HCT116 (cell line): ENCODE measurements at regions not wholly inside any gene's neighbourhood (a gene's known extent, or its start where the extent isn't known, plus 50 kb on each side); places are given as distances from the start of the nearest gene placed in this dataset.

Experiments used
- ATAC-seq: fragments of 200-7000 bp; cut with Tn5 transposase; 2 replicates; pipeline ENCODE4 v1.9.1; 2020; ENCODE audit warnings: mild to moderate bottlenecking, moderate library complexity
- BruUV-seq: library from RNA; stranded (reverse); fragments of 400-500 nt; replicated peaks from 2 replicates; lab custom pipeline; 2021; lab: Mats Ljungman, UMichigan
- CTCF ChIA-PET: fragments of 300-600 bp; sonication (Branson Sonifier 250); formaldehyde crosslinking; loops from one replicate; lab custom pipeline; 2021; ENCODE audit warnings: antibody characterized with exemption; lab: Charles Lee
- POLR2A ChIA-PET: fragments of 300-600, 350-600 bp; sonication (Branson Sonifier 250); formaldehyde crosslinking; loops from one replicate; lab custom pipeline; 2021; ENCODE audit warnings: antibody characterized with exemption; lab: Charles Lee
- RAD21 ChIA-PET, 2 experiments: fragments of 300-600 bp; sonication (Branson Sonifier 250); formaldehyde crosslinking; loops; one replicate each; lab custom pipeline; 2023; ENCODE audit warnings: low total read pairs in 2 of 2; ENCODE audit not compliant: uncharacterized antibody in 2 of 2, unreplicated experiment in 2 of 2, low non-redundant PET in 1 of 2; lab: Charles Lee
- DNase-seq: peaks from one replicate; pipeline ENCODE4 v3.0.0-alpha.2; 2010; ENCODE audit warnings: low read depth, low spot score
- H2AFZ ChIP-seq: fragments of 200-600 bp; shearing (Covaris generic), sonication (generic); 2 replicates; pipeline ENCODE4 v1.6.1; 2017; ENCODE audit warnings: low read depth, mixed run types, mixed read lengths, antibody characterized with exemption, low read length; ENCODE audit not compliant: poor library complexity, severe bottlenecking
- H3K27ac ChIP-seq: 2 replicates; pipeline ENCODE4 v1.5.1; 2012; ENCODE audit warnings: low read depth, low read length
- H3K27me3 ChIP-seq: fragments of 200-600 bp; sonication (generic); 2 replicates; pipeline ENCODE4 v1.6.1; 2016; ENCODE audit warnings: mixed run types, low read length, mixed read lengths; ENCODE audit not compliant: insufficient read depth
- H3K36me3 ChIP-seq, 2 experiments: fragments of 200-500 bp in 1 of 2; fragments of 200-600 bp in 1 of 2; sonication (Bioruptor generic) in 1 of 2; sonication (generic) in 1 of 2; 2 replicates each; pipeline versions ENCODE4 v1.5.1 to v1.6.1; 2014 to 2016; ENCODE audit warnings: low read length in 2 of 2, inconsistent platforms in 1 of 2, mixed read lengths in 1 of 2, mixed run types in 1 of 2; ENCODE audit not compliant: insufficient read depth in 2 of 2, control insufficient read depth in 1 of 2
- H3K4me1 ChIP-seq, 2 experiments: fragments of 200-600 bp in 1 of 2; sonication (generic) in 1 of 2; 2 replicates each; pipeline versions ENCODE4 v1.5.1 to v1.6.1; 2012 to 2017; ENCODE audit warnings: low read length in 2 of 2, inconsistent platforms in 1 of 2, mild to moderate bottlenecking in 1 of 2, mixed read lengths in 1 of 2, mixed run types in 1 of 2, moderate library complexity in 1 of 2; ENCODE audit not compliant: insufficient read depth in 2 of 2, control insufficient read depth in 1 of 2
- H3K4me2 ChIP-seq: fragments of 200-600 bp; sonication (generic); 2 replicates; pipeline ENCODE4 v1.6.1; 2017; ENCODE audit warnings: mixed run types, low read length, mixed read lengths
- H3K4me3 ChIP-seq, 2 experiments: fragments of 200-600 bp in 1 of 2; sonication (generic) in 1 of 2; replicated peaks in 1 of 2; 2 replicates each; pipeline ENCODE4 v1.5.1; 2011 to 2016; ENCODE audit warnings: low read length in 2 of 2, control low read depth in 1 of 2, low read depth in 1 of 2, mild to moderate bottlenecking in 1 of 2, mixed read lengths in 1 of 2, mixed run types in 1 of 2
- H3K79me2 ChIP-seq: fragments of 200-600 bp; sonication (generic); 2 replicates; pipeline ENCODE4 v1.6.1; 2017; ENCODE audit warnings: mild to moderate bottlenecking, mixed run types, low read length, moderate library complexity, mixed read lengths; ENCODE audit not compliant: insufficient read depth
- H3K9ac ChIP-seq: fragments of 200-600 bp; sonication (generic); 2 replicates; pipeline ENCODE4 v1.6.1; 2016; ENCODE audit warnings: low read length, mixed read lengths
- H3K9me2 ChIP-seq: fragments of 200-600 bp; sonication (generic), shearing (Covaris generic); 2 replicates; pipeline ENCODE4 v1.6.1; 2017; ENCODE audit warnings: mixed run types, mild to moderate bottlenecking, moderate library complexity; ENCODE audit not compliant: insufficient read depth
- H3K9me3 ChIP-seq, 2 experiments: fragments of 200-500 bp in 1 of 2; fragments of 200-600 bp in 1 of 2; sonication (Bioruptor generic) in 1 of 2; sonication (generic) in 1 of 2; 2 replicates each; pipeline ENCODE4 v1.6.1; 2014 to 2017; ENCODE audit warnings: low read length in 2 of 2, mixed read lengths in 2 of 2, inconsistent platforms in 1 of 2, low read depth in 1 of 2, mild to moderate bottlenecking in 1 of 2, mixed run types in 1 of 2, moderate library complexity in 1 of 2; ENCODE audit not compliant: control insufficient read depth in 1 of 2, insufficient read depth in 1 of 2
- H4K20me1 ChIP-seq: fragments of 200-600 bp; sonication (generic), shearing (Covaris generic); 2 replicates; pipeline ENCODE4 v1.6.1; 2017; ENCODE audit warnings: mixed run types, mild to moderate bottlenecking, moderate library complexity; ENCODE audit not compliant: insufficient read depth
- CEBPB ChIP-seq: IDR thresholded peaks from 2 replicates; pipeline ENCODE4 v1.6.1; 2012; ENCODE audit warnings: low read depth
- EGR1 ChIP-seq: IDR thresholded peaks from 2 replicates; pipeline ENCODE4 v1.6.1; 2012; ENCODE audit warnings: low read depth
- EZH2 ChIP-seq: fragments of 200-600 bp; sonication (generic); IDR thresholded peaks from 2 replicates; pipeline ENCODE4 v1.6.1; 2017; ENCODE audit warnings: antibody characterized with exemption, mixed run types
- JUND ChIP-seq: IDR thresholded peaks from 2 replicates; pipeline ENCODE4 v1.6.1; 2012
- MAX ChIP-seq: IDR thresholded peaks from 2 replicates; pipeline ENCODE4 v1.6.1; 2012
- RAD21 ChIP-seq: IDR thresholded peaks from 2 replicates; pipeline ENCODE4 v1.6.1; 2012; ENCODE audit warnings: low read depth, mild to moderate bottlenecking
- REST ChIP-seq: IDR thresholded peaks from 2 replicates; pipeline ENCODE4 v1.6.1; 2012; ENCODE audit warnings: low read depth
- SIN3A ChIP-seq: IDR thresholded peaks from 2 replicates; pipeline ENCODE4 v1.6.1; 2012; ENCODE audit warnings: low read depth
- SP1 ChIP-seq: IDR thresholded peaks from 2 replicates; pipeline ENCODE4 v1.6.1; 2012; ENCODE audit warnings: low read depth
- SRF ChIP-seq: IDR thresholded peaks from 2 replicates; pipeline ENCODE4 v1.6.1; 2012; ENCODE audit warnings: low read depth
- TCF7L2 ChIP-seq: IDR thresholded peaks from 2 replicates; pipeline ENCODE4 v1.7.0; 2011; ENCODE audit warnings: borderline replicate concordance, inconsistent platforms; ENCODE audit not compliant: insufficient read depth, insufficient read length; ENCODE audit errors: extremely low read depth
- YY1 ChIP-seq: IDR thresholded peaks from 2 replicates; pipeline ENCODE4 v1.6.1; 2011; ENCODE audit warnings: low read length, low read depth, moderate library complexity, mild to moderate bottlenecking; ENCODE audit not compliant: insufficient replicate concordance; ENCODE audit errors: extremely low read depth
- ZFX ChIP-seq: fragments of 450-650 bp; IDR thresholded peaks from 2 replicates; pipeline ENCODE4 v1.6.1; 2017
- intact Hi-C: fragments of 100-400 bp; cut with micrococcal nuclease; formaldehyde crosslinking; loops from 2 replicates; pipeline ENCODE4 v1.10.0; 2022
- TF ChIP-seq, protein P1 (sequence below), 3 experiments: fragments of 200-600 bp in 1 of 3; sonication (generic) in 1 of 3; IDR thresholded peaks in 2 of 3; conservative IDR thresholded peaks in 1 of 3; 2 replicates each; pipeline ENCODE4 v1.5.1; 2012 to 2017; ENCODE audit warnings: low read depth in 2 of 3, low read length in 2 of 3, antibody characterized with exemption in 1 of 3, borderline replicate concordance in 1 of 3, control low read depth in 1 of 3, mild to moderate bottlenecking in 1 of 3, mixed read lengths in 1 of 3, mixed run types in 1 of 3, moderate library complexity in 1 of 3; ENCODE audit not compliant: insufficient read depth in 1 of 3

GRCh38 chr4:111209706-111210105 lies 586.8 kb upstream of the PITX2 start:
- ChIA-PET CTCF (no interaction called here), POLR2A (no interaction called here), RAD21 (no interaction called here)
- Histone ChIP-seq H3K36me3 (no peaks in the 10 kb centered on the region), H2AFZ (no peak overlapping the region), H3K27ac (no peak overlapping the region), H3K4me3 (no peak overlapping the region), H3K9ac (no peak overlapping the region), H3K79me2 (no peaks in the 10 kb centered on the region), H3K4me1 (no peaks in the 10 kb centered on the region), H3K9me2 (no peaks in the 10 kb centered on the region), H4K20me1 (no peaks in the 10 kb centered on the region), H3K9me3 (no peaks in the 10 kb centered on the region), H3K27me3 (no peaks in the 10 kb centered on the region), H3K4me2 (no peak overlapping the region)
- no TSS peak for BruUV-seq
- intact Hi-C loops: no loop called here
- ATAC-seq (no peak), DNase-seq (no peak)
- no peak for TF ChIP-seq SIN3A
- TF ChIP-seq EZH2: no peak
- no peak for TF ChIP-seq SRF
- TF ChIP-seq MAX: no peak
- no peak for TF ChIP-seq TCF7L2
- no peak for TF ChIP-seq EGR1
- TF ChIP-seq, protein P1, sequence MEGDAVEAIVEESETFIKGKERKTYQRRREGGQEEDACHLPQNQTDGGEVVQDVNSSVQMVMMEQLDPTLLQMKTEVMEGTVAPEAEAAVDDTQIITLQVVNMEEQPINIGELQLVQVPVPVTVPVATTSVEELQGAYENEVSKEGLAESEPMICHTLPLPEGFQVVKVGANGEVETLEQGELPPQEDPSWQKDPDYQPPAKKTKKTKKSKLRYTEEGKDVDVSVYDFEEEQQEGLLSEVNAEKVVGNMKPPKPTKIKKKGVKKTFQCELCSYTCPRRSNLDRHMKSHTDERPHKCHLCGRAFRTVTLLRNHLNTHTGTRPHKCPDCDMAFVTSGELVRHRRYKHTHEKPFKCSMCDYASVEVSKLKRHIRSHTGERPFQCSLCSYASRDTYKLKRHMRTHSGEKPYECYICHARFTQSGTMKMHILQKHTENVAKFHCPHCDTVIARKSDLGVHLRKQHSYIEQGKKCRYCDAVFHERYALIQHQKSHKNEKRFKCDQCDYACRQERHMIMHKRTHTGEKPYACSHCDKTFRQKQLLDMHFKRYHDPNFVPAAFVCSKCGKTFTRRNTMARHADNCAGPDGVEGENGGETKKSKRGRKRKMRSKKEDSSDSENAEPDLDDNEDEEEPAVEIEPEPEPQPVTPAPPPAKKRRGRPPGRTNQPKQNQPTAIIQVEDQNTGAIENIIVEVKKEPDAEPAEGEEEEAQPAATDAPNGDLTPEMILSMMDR (IDR thresholded peaks at IDR 0.05 in 2 of 3, conservative IDR thresholded peaks at IDR 0.05 in 1 of 3; ENCODE audit: borderline replicate concordance in 1 of 3, insufficient read depth in 1 of 3, low read depth in 2 of 3, low read length in 2 of 3): no peak
- TF ChIP-seq CEBPB: no peak
- TF ChIP-seq YY1: no peak
- no peak for TF ChIP-seq ZFX
- no peak for TF ChIP-seq RAD21
- TF ChIP-seq SP1: no peak
- no peak for TF ChIP-seq REST
- TF ChIP-seq JUND: no peak
